ENCODE measurements at regions not wholly inside any gene's neighbourhood (a gene's known extent, or its start where the extent isn't known, plus 50 kb on each side); places are given as distances from the start of the nearest gene placed in this dataset.

DNA sequence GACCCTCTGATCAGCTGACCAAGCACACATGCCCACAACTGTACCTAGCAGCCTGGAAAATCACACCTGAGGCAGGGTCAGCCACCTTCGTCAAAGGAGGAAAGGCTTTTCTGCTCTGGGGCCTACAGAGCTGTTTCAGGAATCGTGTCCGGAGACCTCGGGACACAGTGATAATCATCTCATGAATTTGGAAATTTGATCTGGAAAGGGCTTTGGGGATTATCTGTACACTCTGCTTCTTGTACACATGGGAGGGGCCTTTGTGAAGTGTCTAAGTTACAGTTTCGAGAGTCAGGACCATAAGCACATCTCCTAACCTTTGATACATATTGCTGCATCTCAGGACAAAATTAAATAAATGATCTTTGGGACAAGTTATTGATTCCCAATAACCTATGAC is 1421.2 kb upstream of the TENM4 start:
- TF ChIP-seq POLR2A (IDR thresholded peaks at IDR 0.05; ENCODE audit: low read depth, low read length): no peak
- TF ChIP-seq POLR2AphosphoS5 (IDR thresholded peaks at IDR 0.05; ENCODE audit: low read depth, low read length): no peak
- no peak for TF ChIP-seq TAF1 (IDR thresholded peaks at IDR 0.05; ENCODE audit: borderline replicate concordance, low read depth, low read length)
- no peak for DNase-seq (ENCODE audit: insufficient read length)
- no peak for FAIRE-seq

DNA sequence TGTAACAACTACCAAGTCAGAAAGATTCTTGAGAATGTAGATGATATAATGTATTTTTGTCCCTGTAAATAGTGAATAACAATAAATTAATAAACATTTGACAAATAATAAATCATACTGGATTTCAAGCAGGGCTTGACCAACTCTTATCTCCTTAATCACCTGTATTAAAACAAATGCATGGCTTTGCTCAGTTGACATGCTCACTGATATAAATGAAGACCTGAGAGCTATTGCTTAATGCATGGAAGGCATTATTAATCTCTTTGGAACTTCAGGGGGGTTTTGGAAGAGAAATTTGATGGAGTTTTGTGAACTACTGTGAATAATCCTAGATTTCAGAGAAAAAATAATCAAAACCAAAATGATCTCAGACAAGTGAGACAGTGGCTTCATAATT is 1420.4 kb upstream of the TENM4 start:
- TF ChIP-seq POLR2AphosphoS5 (IDR thresholded peaks at IDR 0.05; ENCODE audit: low read depth, low read length): no peak
- no peak for TF ChIP-seq TAF1 (IDR thresholded peaks at IDR 0.05; ENCODE audit: borderline replicate concordance, low read depth, low read length)
- TF ChIP-seq POLR2A (IDR thresholded peaks at IDR 0.05; ENCODE audit: low read depth, low read length): no peak
- no peak for DNase-seq (ENCODE audit: insufficient read length)
- no peak for FAIRE-seq

DNA sequence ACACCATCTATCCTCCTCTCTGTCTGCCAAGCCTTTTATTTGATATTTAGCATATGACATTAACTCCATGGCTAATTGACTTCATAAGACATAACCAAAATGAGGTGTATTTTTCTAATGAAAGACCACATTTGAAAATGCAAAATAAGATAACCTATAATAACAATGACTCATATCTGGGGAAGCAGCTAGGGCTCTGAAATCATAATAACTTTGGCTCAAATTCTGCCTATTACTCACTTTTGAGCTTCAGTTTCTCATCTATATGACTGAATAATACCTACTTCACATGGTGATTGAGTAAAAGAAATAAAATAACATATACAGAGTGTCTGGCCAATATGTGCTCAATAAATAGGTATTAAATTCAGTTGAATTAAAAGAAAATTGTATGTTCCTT is 1419.8 kb upstream of the TENM4 start:
- TF ChIP-seq POLR2A (IDR thresholded peaks at IDR 0.05; ENCODE audit: low read depth, low read length) (no peak), POLR2AphosphoS5 (IDR thresholded peaks at IDR 0.05; ENCODE audit: low read depth, low read length) (no peak), TAF1 (IDR thresholded peaks at IDR 0.05; ENCODE audit: borderline replicate concordance, low read depth, low read length) (no peak)
- no peak for FAIRE-seq
- DNase-seq (ENCODE audit: insufficient read length): no peak

DNA sequence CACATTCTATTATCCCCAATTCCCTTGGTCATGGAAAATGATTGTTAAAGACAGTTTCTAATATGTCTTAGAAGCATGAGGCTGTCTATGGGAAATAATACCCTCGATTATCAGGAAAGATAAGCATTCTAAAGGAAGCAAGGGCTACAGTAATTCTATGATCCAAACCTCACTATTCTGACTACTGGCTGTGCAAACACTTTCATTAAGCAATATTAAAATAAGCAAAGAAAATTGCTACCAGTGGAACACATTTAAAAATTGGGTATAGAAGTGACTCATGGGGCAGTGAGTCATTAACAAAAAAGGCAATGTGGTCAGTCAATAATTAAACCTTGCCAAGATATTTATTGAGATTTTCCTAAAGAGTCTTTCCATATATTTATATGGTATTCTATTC is 1415.2 kb upstream of the TENM4 start:
- DNase-seq (ENCODE audit: insufficient read length) (no peak), FAIRE-seq (no peak)
- TF ChIP-seq POLR2A (IDR thresholded peaks at IDR 0.05; ENCODE audit: low read depth, low read length): no peak
- no peak for TF ChIP-seq TAF1 (IDR thresholded peaks at IDR 0.05; ENCODE audit: borderline replicate concordance, low read depth, low read length)
- TF ChIP-seq POLR2AphosphoS5 (IDR thresholded peaks at IDR 0.05; ENCODE audit: low read depth, low read length): no peak

DNA sequence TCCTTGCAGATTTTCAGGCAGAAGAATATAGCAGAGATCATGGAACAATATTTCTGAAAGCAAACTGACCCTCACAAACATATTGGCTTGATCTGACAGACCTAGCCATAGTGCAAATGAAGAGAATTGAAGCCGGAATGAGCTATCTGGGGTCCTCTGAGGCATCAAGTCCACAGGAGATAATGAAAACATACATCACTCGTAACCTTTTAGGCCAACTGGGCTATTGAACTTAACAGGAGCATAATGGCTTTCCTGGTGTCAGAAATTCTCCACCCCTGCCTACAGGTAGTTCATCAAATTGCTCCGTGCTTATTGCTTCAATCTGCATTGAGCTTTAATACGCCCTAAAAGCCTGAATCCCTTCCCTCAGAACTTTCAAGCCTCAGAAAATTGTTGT is 1414.6 kb upstream of the TENM4 start:
- no peak for FAIRE-seq
- no peak for DNase-seq (ENCODE audit: insufficient read length)
- no peak for TF ChIP-seq POLR2AphosphoS5 (IDR thresholded peaks at IDR 0.05; ENCODE audit: low read depth, low read length)
- TF ChIP-seq POLR2A (IDR thresholded peaks at IDR 0.05; ENCODE audit: low read depth, low read length): no peak
- no peak for TF ChIP-seq TAF1 (IDR thresholded peaks at IDR 0.05; ENCODE audit: borderline replicate concordance, low read depth, low read length)

DNA sequence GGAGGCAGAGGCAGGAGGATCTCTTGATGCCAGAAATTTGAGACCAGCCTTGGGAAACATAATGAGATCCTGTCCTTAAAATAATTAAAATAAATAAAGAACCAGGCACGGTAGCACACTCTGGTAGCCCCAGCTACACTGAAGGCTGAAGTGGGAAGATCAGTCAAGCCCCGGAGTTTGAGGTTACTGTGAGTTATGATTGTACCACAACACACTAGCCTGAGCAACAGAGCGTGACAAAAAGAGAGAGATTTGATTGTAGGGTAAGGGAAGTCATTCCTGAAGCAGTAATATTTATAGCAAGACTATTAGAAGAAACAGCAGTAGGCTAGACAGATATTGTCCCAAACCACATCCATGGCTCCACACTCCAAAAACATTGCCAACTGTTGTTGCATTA is 1408.4 kb upstream of the TENM4 start:
- no peak for DNase-seq (ENCODE audit: insufficient read length)
- TF ChIP-seq POLR2A (IDR thresholded peaks at IDR 0.05; ENCODE audit: low read depth, low read length): no peak
- no peak for TF ChIP-seq POLR2AphosphoS5 (IDR thresholded peaks at IDR 0.05; ENCODE audit: low read depth, low read length)
- TF ChIP-seq TAF1 (IDR thresholded peaks at IDR 0.05; ENCODE audit: borderline replicate concordance, low read depth, low read length): no peak
- peak; percentile 24 for FAIRE-seq

DNA sequence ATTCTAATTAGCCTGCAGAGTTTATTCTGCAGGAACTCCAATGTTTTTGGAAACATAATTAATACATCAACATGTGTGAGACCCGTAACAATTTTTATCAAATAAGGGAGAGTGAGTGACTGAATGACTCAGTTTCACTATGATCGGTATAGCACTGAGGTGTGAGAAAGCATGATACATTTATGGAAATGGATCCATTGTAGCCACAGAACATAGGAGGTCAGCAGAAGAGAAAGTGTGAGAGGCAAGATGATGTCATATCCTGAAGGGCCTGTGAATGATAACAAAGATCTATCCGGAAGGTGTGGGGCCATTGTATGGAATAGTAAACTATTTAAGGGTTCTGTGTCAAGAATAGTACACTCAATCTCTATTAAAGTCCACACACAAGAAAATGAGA is 1406.1 kb upstream of the TENM4 start:
- peak; percentile 93 for FAIRE-seq
- DNase-seq (ENCODE audit: insufficient read length): no peak
- TF ChIP-seq POLR2AphosphoS5 (IDR thresholded peaks at IDR 0.05; ENCODE audit: low read depth, low read length): no peak
- TF ChIP-seq POLR2A (IDR thresholded peaks at IDR 0.05; ENCODE audit: low read depth, low read length): no peak
- no peak for TF ChIP-seq TAF1 (IDR thresholded peaks at IDR 0.05; ENCODE audit: borderline replicate concordance, low read depth, low read length)

DNA sequence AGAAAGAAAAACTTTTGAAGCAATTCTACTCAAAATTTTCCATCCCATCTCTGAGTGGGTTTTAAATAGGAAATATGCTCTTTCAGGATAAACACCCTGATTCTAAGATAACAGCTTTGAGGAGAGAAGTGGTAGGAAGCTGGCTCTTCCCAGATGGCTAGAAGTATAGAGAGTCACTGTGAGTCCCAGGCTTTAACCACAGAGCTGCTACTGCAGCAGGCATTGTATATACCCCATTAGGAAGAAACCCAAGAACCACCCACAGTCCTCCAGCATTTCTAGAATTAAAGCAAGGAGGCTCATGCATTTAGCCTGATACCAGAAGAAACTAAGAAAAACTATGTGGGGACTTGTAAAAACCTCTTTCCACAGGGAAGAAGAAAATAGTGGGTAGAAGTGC is 1405.6 kb upstream of the TENM4 start:
- TF ChIP-seq TAF1 (IDR thresholded peaks at IDR 0.05; ENCODE audit: borderline replicate concordance, low read depth, low read length) (no peak), POLR2A (IDR thresholded peaks at IDR 0.05; ENCODE audit: low read depth, low read length) (no peak), POLR2AphosphoS5 (IDR thresholded peaks at IDR 0.05; ENCODE audit: low read depth, low read length) (no peak)
- DNase-seq (ENCODE audit: insufficient read length) (no peak), FAIRE-seq (no peak)

DNA sequence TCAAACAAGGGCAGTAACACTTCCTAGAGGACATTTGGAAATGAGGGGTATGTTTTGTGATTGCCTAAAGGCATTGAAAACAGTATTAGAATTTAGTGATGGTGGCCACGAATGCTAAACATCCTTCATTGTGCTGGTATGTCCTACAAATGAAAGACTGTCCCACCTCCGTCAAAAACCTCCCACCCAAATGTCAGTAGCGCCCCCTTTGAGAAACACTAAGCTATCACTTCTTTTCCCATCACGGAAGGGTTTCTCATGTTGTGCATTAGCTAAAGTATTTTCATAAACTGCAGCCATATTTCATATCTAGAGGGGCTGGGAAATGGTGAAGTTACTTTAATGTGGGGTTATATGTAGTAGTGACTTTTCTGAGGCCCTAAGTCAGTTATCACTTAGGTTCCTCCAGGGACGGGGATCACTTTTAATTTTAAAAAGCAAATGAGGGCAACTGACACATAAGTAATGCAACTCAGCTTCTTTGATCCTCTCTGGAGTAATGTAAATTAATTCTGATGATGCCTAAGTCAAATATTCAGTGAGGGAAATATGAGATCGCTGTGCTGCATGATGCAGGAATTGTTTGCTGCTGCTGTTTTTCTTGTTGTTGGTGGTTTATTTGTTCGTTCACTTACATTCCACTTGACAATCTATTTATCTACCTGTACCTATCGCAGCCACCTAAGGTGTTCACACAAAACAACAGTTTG is 1403.4 kb upstream of the TENM4 start:
- DNase-seq (ENCODE audit: insufficient read length) (no peak), FAIRE-seq (no peak)
- TF ChIP-seq TAF1 (IDR thresholded peaks at IDR 0.05; ENCODE audit: borderline replicate concordance, low read depth, low read length): no peak
- TF ChIP-seq POLR2A (IDR thresholded peaks at IDR 0.05; ENCODE audit: low read depth, low read length): no peak
- no peak for TF ChIP-seq POLR2AphosphoS5 (IDR thresholded peaks at IDR 0.05; ENCODE audit: low read depth, low read length)

DNA sequence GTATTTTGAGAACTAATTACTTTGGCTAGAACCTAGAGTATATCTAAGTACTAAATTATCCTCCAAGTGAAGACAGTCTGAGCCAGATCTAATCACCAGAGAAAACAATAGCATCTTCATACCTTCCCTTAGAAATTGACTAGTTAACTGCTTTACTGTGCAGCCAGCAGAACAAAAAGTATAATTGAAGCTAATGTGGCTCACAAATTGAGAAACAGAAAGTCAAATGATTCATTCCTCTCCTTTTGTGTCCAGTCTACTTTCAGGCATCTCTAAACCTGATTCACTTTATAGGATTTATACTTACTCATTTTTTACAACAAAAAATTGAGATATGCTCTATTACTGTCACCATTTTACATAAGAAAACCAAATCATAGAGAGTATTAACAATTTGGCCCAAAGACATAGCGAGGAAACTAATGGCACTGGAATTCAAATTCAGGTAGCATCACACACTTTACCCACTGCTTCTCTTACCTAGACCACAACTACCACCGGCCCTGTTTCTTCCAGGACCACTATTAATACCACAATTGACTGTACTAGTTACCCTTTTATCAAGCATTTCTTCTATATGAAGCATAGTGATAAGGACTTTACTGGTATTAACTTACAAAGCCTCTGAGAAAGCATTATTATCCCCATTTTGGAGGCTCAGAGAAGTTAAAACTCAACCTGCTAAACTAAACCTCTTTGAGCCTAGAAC is 1402.6 kb upstream of the TENM4 start:
- no peak for TF ChIP-seq POLR2A (IDR thresholded peaks at IDR 0.05; ENCODE audit: low read depth, low read length)
- no peak for TF ChIP-seq POLR2AphosphoS5 (IDR thresholded peaks at IDR 0.05; ENCODE audit: low read depth, low read length)
- no peak for TF ChIP-seq TAF1 (IDR thresholded peaks at IDR 0.05; ENCODE audit: borderline replicate concordance, low read depth, low read length)
- FAIRE-seq (peak; percentile 67), DNase-seq (ENCODE audit: insufficient read length) (no peak)

DNA sequence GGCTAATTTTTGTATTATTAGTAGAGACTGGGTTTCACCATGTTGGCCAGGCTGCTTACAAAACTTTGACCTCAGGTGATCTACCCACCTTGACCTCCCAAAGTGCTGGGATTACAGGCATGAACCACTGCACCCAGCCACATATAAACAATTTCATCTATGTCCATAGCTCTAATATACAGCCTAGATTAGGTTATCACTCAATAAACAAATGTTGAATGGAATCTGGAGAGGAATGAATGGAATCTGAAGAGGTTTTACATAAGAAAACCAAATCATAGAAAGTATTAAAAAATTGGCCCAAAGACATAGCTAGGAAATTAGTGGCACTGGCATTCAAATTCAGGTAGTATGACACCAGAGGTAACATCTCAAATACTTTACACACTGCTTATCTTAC is 1401.4 kb upstream of the TENM4 start:
- DNase-seq (ENCODE audit: insufficient read length) (no peak), FAIRE-seq (no peak)
- no peak for TF ChIP-seq POLR2A (IDR thresholded peaks at IDR 0.05; ENCODE audit: low read depth, low read length)
- TF ChIP-seq POLR2AphosphoS5 (IDR thresholded peaks at IDR 0.05; ENCODE audit: low read depth, low read length): no peak
- no peak for TF ChIP-seq TAF1 (IDR thresholded peaks at IDR 0.05; ENCODE audit: borderline replicate concordance, low read depth, low read length)

DNA sequence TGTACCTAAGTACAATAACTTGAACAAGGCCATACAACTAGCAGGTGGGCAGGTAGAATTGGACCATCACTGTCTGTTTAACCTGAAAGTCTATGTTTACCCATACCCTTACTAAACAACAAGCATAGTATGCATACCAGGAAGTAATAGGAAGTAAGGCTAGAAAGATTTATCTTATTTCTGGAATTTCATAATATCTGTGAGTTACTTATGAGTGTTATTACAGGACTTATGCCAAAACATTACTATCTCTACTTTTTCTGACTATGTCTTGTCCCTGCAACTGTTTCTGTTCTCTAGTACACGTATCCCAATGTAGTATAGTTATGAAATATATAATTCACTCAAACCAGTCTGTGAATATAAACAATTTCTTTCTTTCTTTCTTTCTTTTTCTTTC is 1400.8 kb upstream of the TENM4 start:
- no peak for TF ChIP-seq TAF1 (IDR thresholded peaks at IDR 0.05; ENCODE audit: borderline replicate concordance, low read depth, low read length)
- no peak for TF ChIP-seq POLR2AphosphoS5 (IDR thresholded peaks at IDR 0.05; ENCODE audit: low read depth, low read length)
- no peak for TF ChIP-seq POLR2A (IDR thresholded peaks at IDR 0.05; ENCODE audit: low read depth, low read length)
- FAIRE-seq: no peak
- no peak for DNase-seq (ENCODE audit: insufficient read length)

Data from GM12892 (cell line).